ENCODE measurements at regions not wholly inside any gene's neighbourhood (a gene's known extent, or its start where the extent isn't known, plus 50 kb on each side); places are given as distances from the start of the nearest gene placed in this dataset.
A peak's percentile ranks its signal among the peaks of the same experiment; 100 is the strongest.

DNA sequence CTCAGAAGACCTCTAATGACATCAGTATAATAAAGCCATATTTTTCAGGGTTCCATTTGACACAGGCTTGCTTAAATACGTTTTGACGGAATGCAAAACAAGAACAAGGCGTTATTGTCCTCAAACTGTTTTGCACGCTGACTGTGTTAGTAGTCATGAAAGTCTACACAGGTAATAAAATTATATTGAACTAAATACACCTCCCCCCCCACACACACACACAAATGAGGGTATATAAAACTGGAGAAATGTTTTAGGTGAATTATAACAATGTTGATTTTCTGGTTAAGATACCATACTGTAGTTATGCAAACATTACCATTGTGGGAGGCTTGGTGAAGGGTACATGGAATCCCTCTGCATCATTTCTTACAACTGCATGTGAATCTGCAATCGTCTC is 257.1 kb upstream of the ARRDC4 start:
- DNase-seq = no peak
- H3K4me1 Mint-ChIP-seq = no peaks in the 10 kb centered on the region
- ATAC-seq (replicated peaks) = no peak
- H3K36me3 Mint-ChIP-seq = no peaks in the 10 kb centered on the region
- H3K9me3 Mint-ChIP-seq = peaks cover 0 to 3% of the 10 kb centered on the region in 2 donors
- H3K4me3 Mint-ChIP-seq = no peak overlapping the region
- no peaks in the 10 kb centered on the region for H3K27me3 Mint-ChIP-seq
- no peak overlapping the region for H3K27ac Mint-ChIP-seq

DNA sequence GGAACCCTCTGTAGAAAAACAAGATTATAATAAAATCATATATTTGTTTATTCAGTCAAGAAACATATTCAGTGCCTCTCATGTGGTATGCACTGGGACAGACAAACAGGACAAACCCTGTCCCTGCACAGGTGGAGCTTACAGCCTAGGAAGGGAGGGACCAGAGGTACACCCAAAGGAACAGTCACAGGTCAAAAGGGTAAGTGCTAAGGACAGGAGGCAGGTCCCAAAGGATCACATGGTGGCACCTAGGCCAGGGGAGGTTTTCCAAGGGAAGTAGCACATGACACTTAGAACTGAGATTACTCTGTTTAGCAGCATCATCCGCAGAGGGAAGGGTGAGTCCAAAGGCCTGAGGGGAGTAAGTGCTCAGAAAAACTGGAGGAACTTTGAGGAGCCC is 254.4 kb upstream of the ARRDC4 start:
- H3K27ac Mint-ChIP-seq = no peak overlapping the region
- no peak overlapping the region for H3K4me3 Mint-ChIP-seq
- H3K9me3 Mint-ChIP-seq = peaks cover 0 to 5% of the 10 kb centered on the region in 2 donors
- H3K27me3 Mint-ChIP-seq = no peaks in the 10 kb centered on the region
- H3K4me1 Mint-ChIP-seq = no peaks in the 10 kb centered on the region
- no peak for DNase-seq
- no peaks in the 10 kb centered on the region for H3K36me3 Mint-ChIP-seq
- no peak for ATAC-seq (replicated peaks)

DNA sequence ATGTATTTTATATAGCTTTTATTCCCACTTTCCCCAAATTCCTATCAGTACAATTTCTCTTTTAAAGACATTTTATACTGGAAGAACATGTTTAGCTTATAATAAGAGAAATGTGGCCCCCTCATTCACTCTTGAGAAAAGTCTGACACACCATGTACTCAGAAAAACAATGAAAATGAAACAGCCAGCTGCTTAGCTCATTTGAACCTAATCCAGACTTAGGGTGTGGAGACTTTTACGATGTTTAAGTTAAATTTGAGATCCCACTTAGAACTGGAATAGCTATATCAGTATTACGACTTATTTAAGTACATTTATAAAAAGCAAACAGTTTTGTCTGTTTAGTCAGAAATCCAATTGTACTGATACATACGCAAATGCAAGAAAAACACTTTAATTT is 252.3 kb upstream of the ARRDC4 start:
- no peak overlapping the region for H3K4me3 Mint-ChIP-seq
- no peak for ATAC-seq (replicated peaks)
- H3K27ac Mint-ChIP-seq = no peak overlapping the region
- H3K4me1 Mint-ChIP-seq = no peaks in the 10 kb centered on the region
- no peaks in the 10 kb centered on the region for H3K27me3 Mint-ChIP-seq
- peaks cover 0 to 5% of the 10 kb centered on the region in 2 donors for H3K9me3 Mint-ChIP-seq
- no peak for DNase-seq
- H3K36me3 Mint-ChIP-seq = no peaks in the 10 kb centered on the region

DNA sequence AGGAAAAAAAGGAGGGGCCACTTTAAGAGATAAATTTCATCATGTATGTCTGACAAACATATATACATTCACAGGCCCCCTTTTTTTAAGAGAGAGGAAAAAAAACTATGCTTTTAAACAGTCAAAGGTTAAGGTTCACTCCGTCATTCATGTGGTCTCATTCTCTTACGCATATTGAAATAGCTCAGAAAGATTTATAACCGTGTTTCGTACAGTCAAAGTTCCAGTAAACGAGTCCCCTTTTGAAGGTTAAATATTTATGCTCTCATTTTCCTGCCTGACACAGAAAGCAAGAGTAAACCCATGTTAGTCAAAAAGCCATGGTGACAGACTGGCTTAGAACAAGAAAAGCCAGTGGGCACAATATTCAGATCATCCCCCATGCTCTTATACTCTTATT is 248.0 kb upstream of the ARRDC4 start:
- Mint-ChIP-seq H3K9me3 (peaks cover 0 to 2% of the 10 kb centered on the region in 2 donors), H3K4me3 (no peak overlapping the region), H3K27me3 (no peaks in the 10 kb centered on the region), H3K36me3 (no peaks in the 10 kb centered on the region), H3K27ac (no peak overlapping the region), H3K4me1 (no peaks in the 10 kb centered on the region)
- DNase-seq = no peak
- no peak for ATAC-seq (replicated peaks)

DNA sequence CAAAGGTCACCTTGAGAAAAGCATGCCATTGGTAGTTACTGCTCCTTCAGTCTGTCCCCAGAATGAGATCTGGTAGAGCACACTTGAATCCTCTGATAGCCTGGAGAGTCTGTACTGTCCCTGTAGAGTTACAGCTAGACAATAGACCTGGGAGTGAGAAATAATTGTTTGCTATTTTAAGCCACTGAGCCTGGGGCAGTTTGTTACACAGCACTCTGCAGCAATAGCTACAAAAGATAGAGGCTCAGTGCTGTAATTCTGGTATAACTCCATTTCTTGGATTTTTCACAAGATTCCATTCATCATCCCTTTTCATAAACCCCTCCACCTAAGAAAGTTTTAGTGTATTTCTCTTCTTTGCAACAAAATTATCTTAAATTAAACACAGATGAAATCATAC is 242.7 kb upstream of the ARRDC4 start:
- no peak overlapping the region for H3K4me3 Mint-ChIP-seq
- DNase-seq (no peak), ATAC-seq (replicated peaks) (no peak)
- no peak overlapping the region for H3K27ac Mint-ChIP-seq
- peaks cover 6 to 14% of the 10 kb centered on the region in 2 donors for H3K9me3 Mint-ChIP-seq
- no peaks in the 10 kb centered on the region for H3K36me3 Mint-ChIP-seq
- no peaks in the 10 kb centered on the region for H3K4me1 Mint-ChIP-seq
- no peaks in the 10 kb centered on the region for H3K27me3 Mint-ChIP-seq

DNA sequence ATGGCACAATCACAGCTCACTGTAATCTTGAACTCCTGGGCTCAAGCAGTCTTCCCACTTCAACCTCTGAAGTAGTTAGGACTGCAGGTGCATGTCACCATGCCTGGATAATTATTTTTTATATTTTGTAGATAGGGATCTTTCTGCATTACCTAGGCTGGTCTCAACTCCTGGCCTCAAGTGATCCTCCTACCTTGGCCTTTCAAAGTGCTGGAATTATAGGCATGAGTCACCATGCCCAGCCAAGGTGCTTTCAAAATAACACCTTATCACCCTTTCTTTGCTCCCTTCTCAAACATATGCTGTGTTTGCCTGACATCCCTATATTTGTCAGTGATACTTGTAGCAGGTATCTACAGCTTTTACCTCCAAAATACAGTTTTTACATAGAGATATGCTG is 242.0 kb upstream of the ARRDC4 start:
- peaks cover 8 to 16% of the 10 kb centered on the region in 2 donors for H3K9me3 Mint-ChIP-seq
- no peaks in the 10 kb centered on the region for H3K27me3 Mint-ChIP-seq
- no peak for ATAC-seq (replicated peaks)
- DNase-seq = no peak
- no peak overlapping the region for H3K27ac Mint-ChIP-seq
- H3K4me1 Mint-ChIP-seq = no peaks in the 10 kb centered on the region
- no peaks in the 10 kb centered on the region for H3K36me3 Mint-ChIP-seq
- no peak overlapping the region for H3K4me3 Mint-ChIP-seq

DNA sequence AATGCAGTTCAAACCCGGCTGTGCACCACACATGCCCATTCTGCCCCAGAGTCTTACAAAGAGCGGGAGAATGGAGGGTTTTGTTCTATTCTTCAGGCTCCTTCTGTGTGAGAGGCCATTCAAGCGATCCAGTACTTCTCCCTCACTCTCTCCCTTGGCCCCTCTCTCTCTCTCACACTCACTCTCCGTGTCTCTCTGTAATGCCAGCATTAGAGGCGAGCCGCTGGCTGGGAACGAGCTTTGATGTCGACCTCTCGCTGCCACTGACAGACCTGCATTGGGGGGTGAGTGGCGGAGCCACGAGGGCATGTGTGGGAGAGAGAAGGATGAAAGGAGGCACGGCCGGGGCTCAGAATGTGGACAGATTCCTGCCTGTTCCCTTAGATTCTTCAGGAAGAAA is 231.7 kb upstream of the ARRDC4 start:
- peaks cover 0 to 4% of the 10 kb centered on the region in 2 donors for H3K9me3 Mint-ChIP-seq
- DNase-seq (no peak), ATAC-seq (replicated peaks) (no peak)
- H3K4me1 Mint-ChIP-seq = no peaks in the 10 kb centered on the region
- no peaks in the 10 kb centered on the region for H3K27me3 Mint-ChIP-seq
- no peak overlapping the region for H3K4me3 Mint-ChIP-seq
- H3K27ac Mint-ChIP-seq = no peak overlapping the region
- H3K36me3 Mint-ChIP-seq = no peaks in the 10 kb centered on the region

DNA sequence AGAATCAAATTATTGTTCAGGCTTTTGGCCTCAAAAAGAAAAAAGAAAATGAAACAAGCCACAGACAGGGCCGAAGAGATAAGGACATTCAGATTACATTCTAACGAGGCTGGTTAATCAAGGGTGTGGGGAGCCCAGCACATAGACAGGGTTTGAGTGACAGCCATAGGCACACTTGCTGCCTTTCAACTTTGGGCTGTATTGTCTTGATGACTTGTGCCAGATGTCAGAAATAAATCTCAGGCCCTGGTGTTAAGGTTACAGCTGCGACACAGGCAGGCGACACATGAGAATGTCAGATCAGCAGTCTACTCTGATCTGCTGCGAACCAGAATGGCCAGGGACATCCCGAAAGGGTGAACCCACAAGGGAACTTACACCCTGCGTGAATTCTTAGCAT is 231.2 kb upstream of the ARRDC4 start:
- H3K27ac Mint-ChIP-seq = no peak overlapping the region
- no peak overlapping the region for H3K4me3 Mint-ChIP-seq
- H3K9me3 Mint-ChIP-seq = no peaks in the 10 kb centered on the region
- no peaks in the 10 kb centered on the region for H3K36me3 Mint-ChIP-seq
- no peak for ATAC-seq (replicated peaks)
- H3K4me1 Mint-ChIP-seq = no peaks in the 10 kb centered on the region
- DNase-seq = no peak
- no peaks in the 10 kb centered on the region for H3K27me3 Mint-ChIP-seq

DNA sequence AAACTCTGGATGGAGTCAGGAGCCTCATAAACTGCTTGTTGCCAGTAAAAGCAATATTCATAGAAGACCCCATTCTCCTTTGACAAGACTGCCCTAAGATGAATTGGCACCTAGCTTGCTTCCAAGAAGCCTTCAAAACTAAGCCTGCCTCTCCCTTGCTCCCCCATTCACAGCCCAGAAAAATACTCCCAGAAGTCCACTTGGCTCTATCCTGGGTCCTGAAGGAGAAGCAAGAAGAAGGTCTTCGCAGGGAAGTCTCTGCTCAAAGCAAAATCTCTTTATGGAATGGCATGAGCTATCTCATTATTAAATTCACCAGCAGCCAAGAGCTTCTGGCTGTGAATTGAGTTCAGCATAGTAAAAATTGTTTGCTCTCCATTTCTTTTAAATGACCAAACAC is 230.2 kb upstream of the ARRDC4 start:
- no peak for DNase-seq
- no peak for ATAC-seq (replicated peaks)
- Mint-ChIP-seq H3K4me1 (no peaks in the 10 kb centered on the region), H3K4me3 (no peak overlapping the region), H3K27ac (no peak overlapping the region), H3K27me3 (no peaks in the 10 kb centered on the region), H3K9me3 (no peaks in the 10 kb centered on the region), H3K36me3 (no peaks in the 10 kb centered on the region)

DNA sequence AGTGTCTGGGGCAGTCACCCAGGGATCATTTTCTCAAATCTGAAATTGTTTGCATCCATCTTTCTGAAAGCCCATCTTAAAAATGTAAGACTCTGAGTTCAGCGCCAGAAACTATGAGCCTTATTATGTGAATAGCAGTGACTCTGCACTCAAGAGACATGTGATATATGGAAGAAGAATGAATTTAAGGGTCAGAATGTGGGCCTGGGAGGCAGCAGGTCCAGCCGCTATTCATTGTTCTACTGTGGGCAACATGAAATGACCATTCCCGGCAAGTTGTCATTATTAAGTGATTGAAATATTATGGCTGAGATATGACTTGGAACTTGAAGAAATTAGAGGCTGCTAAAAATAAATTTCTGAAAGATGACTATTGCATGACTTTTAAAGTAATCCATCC is 228.6 kb upstream of the ARRDC4 start:
- DNase-seq = no peak
- Mint-ChIP-seq H3K4me1 (no peaks in the 10 kb centered on the region), H3K36me3 (no peaks in the 10 kb centered on the region), H3K27me3 (no peaks in the 10 kb centered on the region), H3K4me3 (no peak overlapping the region), H3K9me3 (no peaks in the 10 kb centered on the region), H3K27ac (no peak overlapping the region)
- ATAC-seq (replicated peaks) = no peak

DNA sequence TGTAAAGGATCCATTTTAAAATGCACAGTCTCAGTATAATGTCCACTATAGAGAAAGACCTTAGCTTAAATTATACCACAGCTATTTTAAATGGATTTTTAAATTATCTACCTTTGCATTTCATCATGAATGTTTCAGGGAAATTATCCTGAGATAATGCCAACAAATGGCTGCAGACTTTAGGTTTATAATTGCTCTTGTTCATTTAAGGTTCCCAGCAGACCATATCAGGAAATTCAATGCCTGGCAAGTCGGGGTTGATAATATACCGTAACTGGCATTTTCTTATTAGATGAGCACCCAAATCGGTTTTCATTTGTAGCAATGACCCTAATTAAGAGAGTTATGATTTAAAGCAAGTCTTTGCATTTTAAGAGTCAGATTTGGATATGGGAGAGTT is 227.1 kb upstream of the ARRDC4 start:
- Mint-ChIP-seq H3K4me1 (no peaks in the 10 kb centered on the region), H3K27me3 (no peaks in the 10 kb centered on the region), H3K4me3 (no peak overlapping the region), H3K9me3 (no peaks in the 10 kb centered on the region), H3K27ac (no peak overlapping the region), H3K36me3 (no peaks in the 10 kb centered on the region)
- no peak for DNase-seq
- ATAC-seq (replicated peaks) = no peak

DNA sequence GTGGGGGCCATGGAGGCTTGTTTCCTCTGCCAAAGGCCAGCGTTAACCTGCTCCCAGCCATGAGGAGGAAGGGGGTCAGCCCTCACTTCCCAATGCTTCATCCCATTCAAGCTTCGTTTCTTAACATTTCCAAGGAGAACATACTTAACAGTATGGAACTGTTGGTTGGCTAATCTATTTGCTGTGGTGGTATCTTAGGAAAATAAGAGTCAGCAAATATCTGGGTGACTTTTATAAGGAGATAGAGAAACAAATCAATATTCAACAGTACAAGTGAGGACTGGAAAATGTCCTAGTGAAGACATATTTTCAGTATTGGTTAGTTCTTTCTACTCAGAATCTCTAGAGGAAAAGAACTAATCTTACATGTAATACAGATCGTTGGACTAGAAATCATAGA is 223.8 kb upstream of the ARRDC4 start:
- no peak for DNase-seq
- Mint-ChIP-seq H3K4me3 (no peak overlapping the region), H3K27me3 (no peaks in the 10 kb centered on the region), H3K9me3 (no peaks in the 10 kb centered on the region), H3K27ac (no peak overlapping the region), H3K36me3 (no peaks in the 10 kb centered on the region), H3K4me1 (no peaks in the 10 kb centered on the region)
- ATAC-seq (replicated peaks) = no peak

DNA sequence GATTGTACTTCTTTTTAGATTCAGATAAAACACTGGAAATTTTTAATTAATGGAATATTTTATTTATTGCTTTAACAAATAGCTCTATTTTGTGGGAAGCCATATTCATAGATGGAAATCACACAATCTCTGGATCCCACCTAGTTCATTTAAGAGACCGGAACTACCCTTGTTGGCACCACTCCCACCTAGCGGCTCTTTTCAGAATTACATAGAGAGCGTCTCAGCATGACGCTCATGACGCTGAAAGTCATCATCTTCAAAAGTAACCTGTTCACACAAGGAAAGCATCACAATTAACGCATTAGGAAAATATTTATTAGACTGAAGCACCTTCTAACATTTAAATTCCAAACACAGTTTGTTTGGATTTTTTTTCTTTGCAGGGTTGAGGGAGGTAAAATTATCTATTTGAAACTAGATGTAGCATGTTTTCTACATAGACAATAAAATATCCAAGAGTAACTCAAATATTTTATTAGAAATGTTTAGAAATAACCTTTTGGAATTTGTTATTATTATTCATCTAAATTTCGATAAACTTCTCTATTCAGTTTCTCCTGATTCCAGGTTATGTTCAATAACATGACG is 214.9 kb upstream of the ARRDC4 start:
- Mint-ChIP-seq H3K27me3 (no peaks in the 10 kb centered on the region), H3K4me1 (no peaks in the 10 kb centered on the region), H3K4me3 (no peak overlapping the region), H3K9me3 (no peaks in the 10 kb centered on the region), H3K27ac (no peak overlapping the region), H3K36me3 (no peaks in the 10 kb centered on the region)
- ATAC-seq (replicated peaks) (peak in 1 of 2 donors; percentile 38), DNase-seq (no peak)

DNA sequence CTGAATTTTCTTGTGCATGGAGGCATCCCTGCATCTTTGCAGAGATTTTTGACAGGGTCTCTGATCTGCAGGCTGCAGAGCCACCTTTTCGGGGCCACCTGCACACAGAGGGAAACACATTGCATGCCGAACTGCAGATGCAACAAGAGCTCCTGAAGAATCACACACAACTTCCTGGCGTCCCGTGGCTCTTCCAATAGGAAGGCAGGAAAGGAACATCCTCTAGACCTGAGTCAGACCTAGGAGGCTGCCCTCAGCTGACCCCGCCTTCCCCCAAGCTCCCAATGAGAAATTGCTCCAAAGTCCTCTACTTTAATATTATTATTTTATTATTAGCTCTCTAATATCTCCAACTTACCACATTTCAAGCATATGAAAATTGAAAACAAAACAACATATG is 213.2 kb upstream of the ARRDC4 start:
- H3K27me3 Mint-ChIP-seq = no peaks in the 10 kb centered on the region
- H3K4me1 Mint-ChIP-seq = no peaks in the 10 kb centered on the region
- no peak overlapping the region for H3K27ac Mint-ChIP-seq
- ATAC-seq (replicated peaks) (no peak), DNase-seq (no peak)
- H3K9me3 Mint-ChIP-seq = no peaks in the 10 kb centered on the region
- no peaks in the 10 kb centered on the region for H3K36me3 Mint-ChIP-seq
- no peak overlapping the region for H3K4me3 Mint-ChIP-seq

DNA sequence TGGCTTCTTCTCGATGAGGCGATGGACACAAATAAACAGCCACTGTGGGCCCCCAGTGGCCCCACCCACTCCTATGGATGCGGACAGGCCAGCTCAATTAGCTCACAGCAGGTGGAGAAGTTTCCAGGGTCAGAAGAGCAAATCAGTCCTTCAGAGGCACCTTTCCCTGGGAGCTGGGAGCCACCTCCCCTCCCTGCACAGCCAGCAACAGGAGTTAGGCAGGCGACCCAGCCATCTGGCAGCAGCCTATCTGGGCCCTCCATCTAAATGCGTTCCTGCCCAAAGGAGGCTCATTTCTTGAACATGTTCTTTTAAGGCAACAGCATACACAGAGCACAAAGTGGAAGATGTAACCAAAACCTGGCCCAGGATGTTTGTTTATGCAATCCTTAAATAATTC is 211.9 kb upstream of the ARRDC4 start:
- H3K9me3 Mint-ChIP-seq = no peaks in the 10 kb centered on the region
- DNase-seq = no peak
- H3K27me3 Mint-ChIP-seq = no peaks in the 10 kb centered on the region
- H3K36me3 Mint-ChIP-seq = no peaks in the 10 kb centered on the region
- H3K4me3 Mint-ChIP-seq = no peak overlapping the region
- ATAC-seq (replicated peaks) = no peak
- H3K4me1 Mint-ChIP-seq = no peaks in the 10 kb centered on the region
- H3K27ac Mint-ChIP-seq = no peak overlapping the region

DNA sequence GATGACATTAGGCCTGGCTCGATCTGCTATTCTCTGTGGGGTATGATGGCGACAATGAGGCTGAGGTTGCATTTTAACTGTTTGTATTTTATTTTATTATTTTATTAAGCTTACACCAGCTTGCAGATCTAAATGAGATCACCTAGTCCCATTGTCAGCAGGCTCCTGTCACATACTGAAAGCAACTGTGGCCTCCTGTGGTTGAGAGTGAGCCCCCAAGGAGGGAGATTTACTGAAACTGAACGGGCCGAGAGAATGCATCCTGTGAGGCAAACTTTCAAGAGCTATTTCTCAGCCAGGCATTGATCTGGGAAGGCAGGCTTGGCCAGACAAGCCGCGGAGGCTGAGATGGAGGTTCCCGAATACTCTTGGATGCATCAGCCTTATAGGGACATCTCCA is 210.4 kb upstream of the ARRDC4 start:
- ATAC-seq (replicated peaks) (no peak), DNase-seq (no peak)
- Mint-ChIP-seq H3K36me3 (no peaks in the 10 kb centered on the region), H3K4me3 (no peak overlapping the region), H3K27ac (no peak overlapping the region), H3K4me1 (no peaks in the 10 kb centered on the region), H3K9me3 (no peaks in the 10 kb centered on the region), H3K27me3 (no peaks in the 10 kb centered on the region)

All from stimulated activated naive B cell treated with anti-CD40 and anti-IgM and Interleukin-4, amounts not matched to agents 10 μg/mL and 1 μg/mL and 100 μg/mL, for 72 hours (primary cell).